NCI-H1417 treated with DMSO at 0.1 percent for 48 hours (cell line): ENCODE measurements at regions not wholly inside any gene's neighbourhood (a gene's known extent, or its start where the extent isn't known, plus 50 kb on each side); places are given as distances from the start of the nearest gene placed in this dataset.

Source experiments
- DNase-seq: peaks from one replicate; lab custom pipeline; 2025; lab: John Stamatoyannopoulos, UW

GRCh38 chr6:154561750-154562149 lies 51.3 kb upstream of the CNKSR3 start:
- DNase-seq = no peak

- no peak for DNase-seq
These were observed 54.8 kb upstream of the CNKSR3 start for GRCh38 chr6:154565331-154565730.

GRCh38 chr6:154566866-154567265 lies 56.4 kb upstream of the CNKSR3 start:
- DNase-seq = no peak

- DNase-seq = peak; percentile 89
These were observed 57.3 kb upstream of the CNKSR3 start for GRCh38 chr6:154567695-154568220.

- no peak for DNase-seq
These were observed 58.8 kb upstream of the CNKSR3 start for GRCh38 chr6:154569156-154569862.

GRCh38 chr6:154570505-154570904 lies 60.0 kb upstream of the CNKSR3 start:
- no peak for DNase-seq

GRCh38 chr6:154572556-154572955 lies 62.1 kb upstream of the CNKSR3 start:
- no peak for DNase-seq

- no peak for DNase-seq
These were observed 67.6 kb upstream of the CNKSR3 start for GRCh38 chr6:154578004-154578559.

- DNase-seq = no peak
These were observed 68.6 kb upstream of the CNKSR3 start for GRCh38 chr6:154579046-154579445.

- no peak for DNase-seq
These were observed 69.0 kb upstream of the CNKSR3 start for GRCh38 chr6:154579485-154579884.

- DNase-seq = no peak
These were observed 70.1 kb upstream of the CNKSR3 start for GRCh38 chr6:154580397-154581135.

- no peak for DNase-seq
These were observed 72.2 kb upstream of the CNKSR3 start for GRCh38 chr6:154582696-154583095.

GRCh38 chr6:154583546-154584188 lies 73.2 kb upstream of the CNKSR3 start:
- DNase-seq = no peak

- DNase-seq = peak; percentile 99
These were observed 80.3 kb upstream of the CNKSR3 start for GRCh38 chr6:154590756-154591155.

- DNase-seq = peak; percentile 57
These were observed 80.7 kb upstream of the CNKSR3 start for GRCh38 chr6:154591234-154591633.

- no peak for DNase-seq
These were observed 81.8 kb upstream of the CNKSR3 start for GRCh38 chr6:154592199-154592860.

GRCh38 chr6:154593122-154593521 lies 82.6 kb upstream of the CNKSR3 start:
- DNase-seq = no peak

- no peak for DNase-seq
These were observed 84.2 kb upstream of the CNKSR3 start for GRCh38 chr6:154594496-154595198.

GRCh38 chr6:154595538-154595937 lies 85.1 kb upstream of the CNKSR3 start:
- no peak for DNase-seq

- no peak for DNase-seq
These were observed 85.5 kb upstream of the CNKSR3 start for GRCh38 chr6:154596009-154596408.

- no peak for DNase-seq
These were observed 86.2 kb upstream of the CNKSR3 start for GRCh38 chr6:154596701-154597100.
